AG08396 (cell line): ENCODE measurements at regions not wholly inside any gene's neighbourhood (a gene's known extent, or its start where the extent isn't known, plus 50 kb on each side); places are given as distances from the start of the nearest gene placed in this dataset.
A peak's percentile ranks its signal among the peaks of the same experiment; 100 is the strongest.

Source experiments
- DNase-seq: peaks from one replicate; pipeline ENCODE4 v3.0.0; 2012; ENCODE audit warnings: low spot score, mixed read lengths

- no peak for DNase-seq
Measured at GRCh38 chr4:183763990-183764754, 105.1 kb downstream of the TRAPPC11 start.

- DNase-seq = no peak
Measured at GRCh38 chr4:183765251-183765911, 106.3 kb downstream of the TRAPPC11 start.

- DNase-seq = no peak
Measured at GRCh38 chr4:183766140-183766539, 107.0 kb downstream of the TRAPPC11 start.

GRCh38 chr4:183770906-183771305 is 111.8 kb downstream of the TRAPPC11 start:
- DNase-seq = no peak

GRCh38 chr4:183772361-183772760 is 113.3 kb downstream of the TRAPPC11 start:
- no peak for DNase-seq

GRCh38 chr4:183773790-183774189 is 114.7 kb downstream of the TRAPPC11 start:
- no peak for DNase-seq

- no peak for DNase-seq
Measured at GRCh38 chr4:183783306-183783705, 121.8 kb upstream of the STOX2 start.

GRCh38 chr4:183783991-183784553 is 121.0 kb upstream of the STOX2 start:
- DNase-seq = peak; percentile 17

GRCh38 chr4:183788308-183788905 is 116.7 kb upstream of the STOX2 start:
- DNase-seq = no peak

GRCh38 chr4:183789657-183790056 is 115.5 kb upstream of the STOX2 start:
- no peak for DNase-seq

GRCh38 chr4:183790661-183791060 is 114.4 kb upstream of the STOX2 start:
- no peak for DNase-seq

GRCh38 chr4:183797011-183797444 is 108.1 kb upstream of the STOX2 start:
- no peak for DNase-seq

GRCh38 chr4:183797445-183798300 is 107.4 kb upstream of the STOX2 start:
- peak; percentile 24 for DNase-seq

- DNase-seq = no peak
Measured at GRCh38 chr4:183798301-183799253, 106.5 kb upstream of the STOX2 start.

GRCh38 chr4:183801457-183802165 is 103.5 kb upstream of the STOX2 start:
- DNase-seq = no peak

- no peak for DNase-seq
Measured at GRCh38 chr4:183806341-183806740, 98.8 kb upstream of the STOX2 start.

- no peak for DNase-seq
Measured at GRCh38 chr4:183807420-183808096, 97.5 kb upstream of the STOX2 start.

GRCh38 chr4:183808097-183808456 is 97.0 kb upstream of the STOX2 start:
- DNase-seq = no peak

- no peak for DNase-seq
Measured at GRCh38 chr4:183812567-183812966, 92.5 kb upstream of the STOX2 start.

- no peak for DNase-seq
Measured at GRCh38 chr4:183814461-183814860, 90.6 kb upstream of the STOX2 start.
